AG10803 (cell line): ENCODE measurements at regions not wholly inside any gene's neighbourhood (a gene's known extent, or its start where the extent isn't known, plus 50 kb on each side); places are given as distances from the start of the nearest gene placed in this dataset.

Experiments used
- DNase-seq: peaks from one replicate; pipeline ENCODE4 v3.0.0; 2010; ENCODE audit warnings: low read depth
- H3K4me3 ChIP-seq: 2 replicates; pipeline ENCODE4 v1.5.1; 2011; ENCODE audit warnings: mild to moderate bottlenecking, low read length, control low read depth
- TF ChIP-seq, protein P1 (sequence below): conservative IDR thresholded peaks from 2 replicates; pipeline ENCODE4 v1.5.1; 2011; ENCODE audit warnings: mild to moderate bottlenecking, low read length, control low read depth, inconsistent platforms

DNA sequence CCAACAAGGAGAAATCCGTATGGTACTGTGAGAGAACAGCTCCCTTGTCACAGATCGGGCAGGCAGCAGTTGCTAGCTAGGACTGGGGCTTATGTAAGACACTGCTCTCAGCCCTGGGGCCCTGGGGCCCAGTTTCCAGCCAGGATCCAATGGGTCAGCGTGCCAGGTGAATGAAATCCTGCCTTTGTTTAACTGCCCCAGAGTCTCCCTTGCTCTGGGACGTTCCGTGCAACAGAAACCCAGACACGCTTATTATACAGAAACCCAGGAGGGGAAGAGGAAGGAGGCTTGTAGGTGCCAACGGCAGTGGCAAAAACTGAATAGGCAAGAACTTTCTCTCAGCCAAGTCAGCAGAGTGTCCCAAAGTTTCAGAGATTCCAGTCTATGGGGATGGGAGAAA lies 110.6 kb downstream of the DIO2 start:
- no peak for DNase-seq
- TF ChIP-seq, protein P1, sequence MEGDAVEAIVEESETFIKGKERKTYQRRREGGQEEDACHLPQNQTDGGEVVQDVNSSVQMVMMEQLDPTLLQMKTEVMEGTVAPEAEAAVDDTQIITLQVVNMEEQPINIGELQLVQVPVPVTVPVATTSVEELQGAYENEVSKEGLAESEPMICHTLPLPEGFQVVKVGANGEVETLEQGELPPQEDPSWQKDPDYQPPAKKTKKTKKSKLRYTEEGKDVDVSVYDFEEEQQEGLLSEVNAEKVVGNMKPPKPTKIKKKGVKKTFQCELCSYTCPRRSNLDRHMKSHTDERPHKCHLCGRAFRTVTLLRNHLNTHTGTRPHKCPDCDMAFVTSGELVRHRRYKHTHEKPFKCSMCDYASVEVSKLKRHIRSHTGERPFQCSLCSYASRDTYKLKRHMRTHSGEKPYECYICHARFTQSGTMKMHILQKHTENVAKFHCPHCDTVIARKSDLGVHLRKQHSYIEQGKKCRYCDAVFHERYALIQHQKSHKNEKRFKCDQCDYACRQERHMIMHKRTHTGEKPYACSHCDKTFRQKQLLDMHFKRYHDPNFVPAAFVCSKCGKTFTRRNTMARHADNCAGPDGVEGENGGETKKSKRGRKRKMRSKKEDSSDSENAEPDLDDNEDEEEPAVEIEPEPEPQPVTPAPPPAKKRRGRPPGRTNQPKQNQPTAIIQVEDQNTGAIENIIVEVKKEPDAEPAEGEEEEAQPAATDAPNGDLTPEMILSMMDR: no peak
- no peak overlapping the region for H3K4me3 ChIP-seq

- H3K4me3 ChIP-seq: no peak overlapping the region
- DNase-seq: peak; percentile 65
- TF ChIP-seq, protein P1: no peak
These were observed 115.7 kb downstream of the DIO2 start for GRCh38 chr14:80095623-80096022.

GRCh38 chr14:80087411-80087810 lies 123.9 kb downstream of the DIO2 start:
- H3K4me3 ChIP-seq: no peak overlapping the region
- TF ChIP-seq, protein P1: no peak
- DNase-seq: no peak

DNA sequence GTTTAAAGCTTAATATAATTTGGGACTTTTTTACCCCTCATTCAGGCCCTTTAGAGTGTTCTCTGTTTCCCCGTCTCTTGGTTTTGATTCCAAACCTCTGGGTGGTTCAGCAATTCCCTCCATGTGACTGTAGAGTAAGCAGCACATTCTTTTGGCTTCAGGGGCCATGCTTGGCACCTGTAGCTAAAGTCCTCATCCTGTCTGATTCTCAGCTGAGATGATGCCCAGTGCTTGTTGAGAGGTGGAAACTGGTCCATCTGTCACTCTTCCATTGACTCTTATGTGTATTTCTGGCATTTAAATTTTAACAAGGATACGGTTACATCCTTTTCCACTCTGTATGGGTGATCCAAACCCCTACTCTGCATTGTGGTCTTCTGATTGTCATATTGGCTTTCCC lies 127.1 kb downstream of the DIO2 start:
- H3K4me3 ChIP-seq: no peak overlapping the region
- DNase-seq: no peak

GRCh38 chr14:80080601-80081000 lies 130.7 kb downstream of the DIO2 start:
- no peak for DNase-seq
- H3K4me3 ChIP-seq: no peak overlapping the region
- TF ChIP-seq, protein P1: no peak

More for the DNA sequence above, 127.1 kb downstream of the DIO2 start:
- TF ChIP-seq, protein P1: no peak

DNA sequence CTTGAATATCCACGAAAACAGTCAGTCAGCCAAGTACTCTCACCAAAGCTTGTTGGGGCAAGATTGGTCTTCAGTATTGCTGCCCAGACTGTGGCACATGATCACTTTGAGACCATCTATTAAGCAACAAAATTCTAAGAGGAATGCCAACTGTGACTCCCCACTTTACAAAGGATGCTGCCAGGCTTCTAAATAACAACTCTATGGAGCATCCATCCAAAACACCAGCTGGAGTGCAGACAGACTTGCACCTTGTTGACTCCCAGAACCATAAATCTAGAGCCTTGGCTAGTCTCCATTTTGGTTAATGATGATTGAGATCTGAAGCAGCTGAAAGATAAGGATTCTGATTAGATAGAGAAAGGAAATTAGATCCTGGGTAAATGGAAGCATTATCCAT lies 132.8 kb downstream of the DIO2 start:
- TF ChIP-seq, protein P1: no peak
- H3K4me3 ChIP-seq: no peak overlapping the region
- DNase-seq: no peak

GRCh38 chr14:80077262-80077661 lies 134.0 kb downstream of the DIO2 start:
- TF ChIP-seq, protein P1: no peak
- DNase-seq: peak; percentile 53
- H3K4me3 ChIP-seq: no peak overlapping the region
